ENCODE measurements at regions not wholly inside any gene's neighbourhood (a gene's known extent, or its start where the extent isn't known, plus 50 kb on each side); places are given as distances from the start of the nearest gene placed in this dataset.
"Not testable (repeated sequence)": the region's sequence is repeated elsewhere in the genome, so short reads cannot be mapped to it uniquely, and the experiment has no call there.

- H3K9me3 Mint-ChIP-seq, result peaks cover 15% of the 10 kb centered on the region
- peaks cover 3% of the 10 kb centered on the region for H3K36me3 Mint-ChIP-seq (ENCODE audit: low read depth)
- no peak for DNase-seq (ENCODE audit: low read depth, low spot score)
- H3K4me3 Mint-ChIP-seq, result no peak overlapping the region
- no peak for TF ChIP-seq CTCF (conservative IDR thresholded peaks at IDR 0.05)
- no peaks in the 10 kb centered on the region for H3K27me3 Mint-ChIP-seq (ENCODE audit: low read depth)
- peak overlapping the region; percentile 21 for H3K27ac Mint-ChIP-seq (ENCODE audit: unreplicated experiment)
- H3K4me1 Mint-ChIP-seq, result peaks cover 9% of the 10 kb centered on the region
These were observed 65.9 kb upstream of the SLC1A4 start for GRCh38 chr2:64923385-64923710.

DNA sequence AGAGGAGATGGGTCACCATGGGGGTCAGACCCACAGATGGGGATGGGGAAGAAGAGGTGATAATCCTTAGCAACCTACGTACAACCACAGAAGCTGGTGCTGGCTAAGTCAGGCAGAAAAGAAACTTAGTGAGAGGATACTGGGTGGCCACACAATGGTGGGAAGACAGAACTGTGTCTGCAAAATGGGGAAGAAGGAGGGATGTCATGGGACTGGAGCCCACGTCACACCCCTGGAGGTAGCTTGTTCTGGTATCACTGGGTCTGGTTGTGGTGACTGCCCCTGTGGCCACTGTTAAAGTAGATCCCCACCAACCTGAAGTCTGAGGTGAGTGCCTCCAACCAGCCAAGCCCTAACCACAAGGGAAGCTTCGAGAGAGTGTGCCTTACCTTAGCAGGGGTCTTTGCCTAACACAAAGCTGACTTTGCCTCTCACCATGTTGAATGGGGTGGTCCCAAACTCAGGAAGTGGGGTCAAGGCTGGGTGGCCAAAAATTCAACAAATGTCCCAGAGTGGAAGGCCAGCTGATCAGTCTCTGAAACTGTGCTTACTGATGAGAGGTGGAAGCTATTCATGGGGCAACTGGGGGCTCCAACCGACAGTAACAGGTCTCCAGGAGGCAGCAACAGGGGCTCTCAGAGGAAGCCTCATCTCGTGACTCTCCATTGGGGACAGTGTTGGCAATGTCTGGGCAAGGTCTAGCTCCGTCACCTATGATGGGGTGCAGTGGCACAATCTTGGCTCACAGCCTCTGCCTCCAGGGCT is 64.8 kb upstream of the SLC1A4 start:
- no peak for TF ChIP-seq CTCF (conservative IDR thresholded peaks at IDR 0.05)
- no peak for DNase-seq (ENCODE audit: low read depth, low spot score)
- H3K4me1 Mint-ChIP-seq, result peaks cover 9% of the 10 kb centered on the region
- peaks cover 15% of the 10 kb centered on the region for H3K9me3 Mint-ChIP-seq
- peaks cover 3% of the 10 kb centered on the region for H3K36me3 Mint-ChIP-seq (ENCODE audit: low read depth)
- H3K27ac Mint-ChIP-seq (ENCODE audit: unreplicated experiment), result no peak overlapping the region
- H3K4me3 Mint-ChIP-seq, result no peak overlapping the region
- H3K27me3 Mint-ChIP-seq (ENCODE audit: low read depth), result peaks cover under 1% of the 10 kb centered on the region

GRCh38 chr2:64925930-64926722 is 63.1 kb upstream of the SLC1A4 start:
- not testable (repeated sequence) for H3K36me3 Mint-ChIP-seq (ENCODE audit: low read depth); H3K4me1 Mint-ChIP-seq; H3K27ac Mint-ChIP-seq (ENCODE audit: unreplicated experiment); H3K4me3 Mint-ChIP-seq; DNase-seq (ENCODE audit: low read depth, low spot score); H3K27me3 Mint-ChIP-seq (ENCODE audit: low read depth)
- peaks cover 15% of the 10 kb centered on the region for H3K9me3 Mint-ChIP-seq

DNA sequence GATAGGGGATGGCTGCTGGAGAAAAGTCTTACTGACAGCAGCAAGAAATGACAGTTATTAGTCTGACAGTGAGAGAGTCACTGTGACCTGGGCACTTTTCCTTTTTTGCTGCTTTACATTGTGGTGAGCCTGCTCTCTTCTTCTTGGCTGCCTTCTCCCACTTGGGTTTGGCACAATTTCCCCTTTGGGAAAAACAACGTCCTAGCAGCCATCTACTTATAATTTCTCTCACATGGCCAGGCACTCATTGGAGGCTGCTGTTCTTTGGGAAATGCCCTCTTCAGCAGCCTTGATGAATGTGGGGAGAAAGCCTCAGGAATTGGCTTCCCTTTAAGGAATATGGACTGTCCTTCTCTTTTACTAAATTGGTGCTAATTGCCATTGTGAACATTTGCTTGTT is 60.4 kb upstream of the SLC1A4 start:
- DNase-seq (ENCODE audit: low read depth, low spot score), result no peak
- H3K27ac Mint-ChIP-seq (ENCODE audit: unreplicated experiment), result no peak overlapping the region
- H3K27me3 Mint-ChIP-seq (ENCODE audit: low read depth), result peaks cover 10% of the 10 kb centered on the region
- peaks cover 15% of the 10 kb centered on the region for H3K9me3 Mint-ChIP-seq
- H3K4me3 Mint-ChIP-seq, result no peak overlapping the region
- no peaks in the 10 kb centered on the region for H3K4me1 Mint-ChIP-seq
- H3K36me3 Mint-ChIP-seq (ENCODE audit: low read depth), result peaks cover 3% of the 10 kb centered on the region
- no peak for TF ChIP-seq CTCF (conservative IDR thresholded peaks at IDR 0.05)

GRCh38 chr2:64929333-64929732 is 59.9 kb upstream of the SLC1A4 start:
- Mint-ChIP-seq H3K9me3 (peaks cover 15% of the 10 kb centered on the region), H3K27me3 (ENCODE audit: low read depth) (peaks cover 13% of the 10 kb centered on the region), H3K27ac (ENCODE audit: unreplicated experiment) (no peak overlapping the region), H3K4me1 (no peaks in the 10 kb centered on the region), H3K36me3 (ENCODE audit: low read depth) (peaks cover 3% of the 10 kb centered on the region), H3K4me3 (no peak overlapping the region)
- no peak for TF ChIP-seq CTCF (conservative IDR thresholded peaks at IDR 0.05)
- DNase-seq (ENCODE audit: low read depth, low spot score), result no peak

DNA sequence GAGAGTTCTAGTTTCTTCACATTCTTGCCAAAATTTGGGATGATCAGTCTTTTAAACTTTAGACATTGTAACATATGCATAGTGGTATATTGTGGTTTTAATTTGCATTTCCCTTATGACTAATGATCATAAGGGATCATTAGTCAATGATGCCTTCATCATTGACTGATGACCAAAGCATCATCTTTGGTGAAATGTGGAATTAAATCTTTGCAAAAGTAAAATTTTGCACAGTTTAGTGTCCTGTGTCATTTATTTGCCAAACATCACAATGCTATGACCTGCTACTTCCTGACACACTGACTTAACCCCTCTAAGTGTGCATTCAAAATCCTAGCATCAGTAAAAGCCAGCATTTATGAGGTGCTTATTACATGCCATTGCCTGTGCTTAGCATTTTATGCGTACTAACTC is 58.9 kb upstream of the SLC1A4 start:
- no peak for DNase-seq (ENCODE audit: low read depth, low spot score)
- Mint-ChIP-seq H3K4me1 (no peaks in the 10 kb centered on the region), H3K9me3 (peaks cover 16% of the 10 kb centered on the region), H3K36me3 (ENCODE audit: low read depth) (peaks cover 3% of the 10 kb centered on the region), H3K4me3 (no peak overlapping the region), H3K27me3 (ENCODE audit: low read depth) (peaks cover 16% of the 10 kb centered on the region), H3K27ac (ENCODE audit: unreplicated experiment) (no peak overlapping the region)
- TF ChIP-seq CTCF (conservative IDR thresholded peaks at IDR 0.05), result no peak
